Spinal cord (tissue), 9 donors: ENCODE measurements at regions not wholly inside any gene's neighbourhood (a gene's known extent, or its start where the extent isn't known, plus 50 kb on each side); places are given as distances from the start of the nearest gene placed in this dataset.

Experiments used
- DNase-seq, 6 donors: peaks; one replicate each; pipeline versions ENCODE4 v3.0.0 to v3.0.0-alpha.2; 2013 to 2015; ENCODE audit warnings: low spot score in 6 of 6, low read depth in 4 of 6
- H3K27ac ChIP-seq: one replicate; pipeline ENCODE4 v1.5.1; 2013; ENCODE audit warnings: low read depth, low read length, control low read depth
- H3K27me3 ChIP-seq: one replicate; pipeline ENCODE4 v1.6.1; 2013; ENCODE audit warnings: low read length; ENCODE audit not compliant: control insufficient read depth, insufficient read depth
- H3K36me3 ChIP-seq: one replicate; pipeline ENCODE4 v1.6.1; 2013; ENCODE audit warnings: low read length; ENCODE audit not compliant: control insufficient read depth, insufficient read depth
- H3K4me1 ChIP-seq: one replicate; pipeline ENCODE4 v1.6.1; 2013; ENCODE audit warnings: low read length; ENCODE audit not compliant: control insufficient read depth, insufficient read depth
- H3K4me3 ChIP-seq: one replicate; pipeline ENCODE4 v1.5.1; 2013; ENCODE audit warnings: low read depth, low read length, control low read depth
- H3K9me3 ChIP-seq: one replicate; pipeline ENCODE4 v1.6.1; 2013; ENCODE audit warnings: low read length; ENCODE audit not compliant: control insufficient read depth, insufficient read depth
- WGBS: methylation state at CpG from one replicate; pipeline ENCODE4 v1.1.5; 2013; ENCODE audit warnings: missing lambda C conversion rate; ENCODE audit not compliant: insufficient coverage; 5-methylcytosine and 5-hydroxymethylcytosine counted together
- donor health status: healthy.

DNA sequence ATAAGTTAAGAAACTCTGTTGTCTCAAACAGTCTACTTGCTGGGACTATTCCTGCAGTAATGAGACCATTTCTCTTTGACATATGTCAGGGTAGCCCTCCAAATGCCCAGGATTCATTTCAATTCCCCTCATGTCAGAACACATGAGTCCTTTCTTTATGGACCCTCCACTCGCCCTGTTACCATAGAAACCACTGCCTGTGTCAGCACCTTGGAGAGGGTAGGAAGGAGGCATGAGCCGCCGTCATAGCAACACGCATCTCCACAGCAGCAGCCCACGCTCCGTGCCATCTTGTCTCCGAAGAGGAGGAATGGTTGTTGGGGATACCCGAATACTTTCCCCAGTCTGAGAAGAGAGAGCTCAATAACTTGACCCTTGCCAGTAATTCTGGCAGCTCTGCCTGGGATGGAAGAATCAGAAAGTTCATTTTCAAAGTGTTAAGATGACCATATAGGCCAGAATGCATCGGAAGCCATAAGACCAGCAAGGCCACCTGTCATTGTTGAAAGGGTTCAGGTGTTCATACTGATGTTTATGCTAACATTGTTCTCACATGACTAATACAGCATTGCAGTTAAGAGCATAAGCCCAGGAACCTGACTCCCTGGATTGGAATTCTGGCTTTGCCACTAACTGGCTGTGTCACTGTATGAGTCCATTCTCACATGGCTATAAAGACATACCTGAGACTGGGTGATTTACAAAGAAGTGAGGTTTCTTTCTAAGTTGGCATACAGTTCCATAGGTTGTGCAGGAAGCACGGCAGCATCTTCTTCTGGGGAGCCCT, 141.3 kb downstream of the ABCC12 start:
- Histone ChIP-seq H3K27ac (no peak overlapping the region), H3K4me1 (peaks cover 14% of the 10 kb centered on the region), H3K27me3 (no peaks in the 10 kb centered on the region), H3K9me3 (no peaks in the 10 kb centered on the region), H3K36me3 (no peaks in the 10 kb centered on the region), H3K4me3 (no peak overlapping the region)
- DNase-seq = peak in 5 of 6 donors; percentile 48 to 93 (median 67)
- WGBS = 33% methylated on average over 7 of the region's 10 CpGs

DNA sequence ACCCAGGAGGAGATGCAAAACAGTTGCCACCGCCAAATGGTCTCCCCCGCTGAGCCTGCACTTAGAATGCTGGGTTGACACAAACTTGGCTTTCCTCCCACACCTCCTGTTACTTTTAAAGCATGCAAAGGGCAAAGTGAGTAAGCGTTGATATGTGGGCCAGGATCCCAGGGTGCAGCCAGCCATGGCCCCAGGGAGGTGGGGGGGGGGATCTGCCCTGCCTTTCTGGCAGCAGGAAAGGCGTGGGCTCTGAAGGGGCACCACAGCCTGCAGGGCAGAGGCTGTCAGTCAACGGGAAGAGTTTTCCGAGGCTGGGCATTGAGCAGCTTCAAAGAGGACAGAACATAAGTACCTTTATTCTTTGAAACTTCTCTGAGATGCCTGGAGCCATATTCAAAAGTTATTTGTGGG, 142.3 kb downstream of the ABCC12 start:
- peak in 5 of 6 donors; percentile 26 to 96 (median 36) for DNase-seq
- no peak overlapping the region for H3K4me3 ChIP-seq
- no peaks in the 10 kb centered on the region for H3K27me3 ChIP-seq
- no peaks in the 10 kb centered on the region for H3K9me3 ChIP-seq
- H3K36me3 ChIP-seq = no peaks in the 10 kb centered on the region
- WGBS = 19% methylated on average over 4 of the region's 6 CpGs
- H3K27ac ChIP-seq = no peak overlapping the region
- peaks cover 14% of the 10 kb centered on the region for H3K4me1 ChIP-seq

DNA sequence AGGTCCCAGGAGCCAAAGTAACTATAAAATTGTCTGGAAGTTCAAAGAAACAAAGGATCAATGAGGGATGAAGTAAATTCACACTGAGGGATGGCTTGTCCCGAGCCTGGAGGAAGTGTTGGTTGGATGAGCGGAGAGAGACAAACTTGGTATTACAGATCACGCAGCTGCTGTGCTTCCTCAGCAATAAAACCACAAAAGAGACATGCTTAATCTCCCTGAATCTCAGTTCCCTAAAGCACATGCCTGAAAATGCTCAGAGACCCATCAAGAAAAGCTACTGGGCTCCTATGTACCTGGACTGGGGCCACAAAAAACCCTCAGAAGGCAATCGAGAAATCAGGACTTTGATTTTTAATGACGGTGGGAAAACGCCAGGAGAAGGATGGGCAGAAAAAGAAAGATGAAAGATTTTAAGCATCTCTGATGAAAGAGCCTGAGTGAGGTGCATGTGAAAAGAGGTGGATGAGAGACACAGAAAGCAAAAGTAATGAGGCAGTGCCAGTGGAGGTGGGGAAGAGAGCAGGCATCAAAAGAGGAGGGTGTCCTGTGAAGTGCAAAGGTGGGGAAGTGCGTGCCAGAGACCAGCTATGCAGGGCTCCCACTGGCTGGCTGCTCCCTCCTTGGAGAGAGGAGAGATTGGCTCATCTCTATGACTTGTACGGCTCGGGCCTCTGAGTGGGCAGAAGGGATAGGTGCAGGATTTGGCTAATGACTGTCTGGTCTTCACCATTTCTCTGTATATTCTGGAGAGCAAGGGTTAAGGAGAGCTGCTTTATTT, 143.7 kb downstream of the ABCC12 start:
- DNase-seq = peak in 2 of 6 donors; percentile 17 to 68
- Histone ChIP-seq H3K27me3 (no peaks in the 10 kb centered on the region), H3K4me1 (peaks cover 14% of the 10 kb centered on the region), H3K4me3 (no peak overlapping the region), H3K9me3 (no peaks in the 10 kb centered on the region), H3K36me3 (no peaks in the 10 kb centered on the region), H3K27ac (no peak overlapping the region)
- 48% methylated on average over 7 of the region's 9 CpGs for WGBS

DNA sequence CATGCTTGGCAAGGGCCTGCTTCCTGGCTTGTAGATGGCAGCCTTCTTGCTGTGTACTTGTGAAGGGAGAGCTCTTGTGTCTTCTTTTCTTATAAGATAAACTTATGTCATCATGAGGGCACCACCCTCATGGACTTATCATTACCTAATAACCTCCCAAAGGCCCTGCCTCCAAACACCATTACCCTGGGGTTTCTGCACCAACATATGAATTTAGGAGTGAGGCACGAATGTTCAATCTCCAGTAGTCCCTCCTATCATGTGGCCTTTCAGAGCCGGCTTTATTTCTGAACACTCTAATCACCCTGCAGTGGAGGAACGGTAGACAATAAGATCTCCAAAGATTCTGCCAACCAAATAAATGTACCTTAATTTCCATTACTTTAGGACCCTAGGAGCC, 144.3 kb downstream of the ABCC12 start:
- 18% methylated on average over 3 of the region's 3 CpGs for WGBS

DNA sequence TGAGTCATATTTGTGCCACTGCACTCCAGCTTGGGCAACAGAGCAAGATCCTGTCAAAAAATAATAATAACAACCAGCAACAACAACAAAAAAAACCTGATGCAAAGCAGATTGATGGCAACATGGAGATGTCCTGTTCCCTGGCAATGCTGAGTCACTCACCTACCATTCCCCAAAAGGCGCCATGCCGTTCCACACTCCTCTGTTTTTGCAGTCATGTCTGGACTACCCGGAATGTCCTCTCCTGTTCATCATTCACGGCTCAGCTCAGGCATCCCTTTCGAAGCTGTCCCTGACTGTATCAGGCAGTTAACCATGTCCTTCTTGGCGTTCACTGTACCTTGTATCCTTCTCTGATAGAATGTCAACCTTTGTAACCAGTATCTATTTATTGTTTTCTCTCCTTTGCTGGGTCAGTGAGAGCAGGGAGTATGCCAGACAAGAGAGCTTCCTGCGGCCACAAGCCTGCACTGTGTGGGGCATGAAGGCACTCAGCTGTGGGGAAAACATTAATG, 147.7 kb downstream of the ABCC12 start:
- WGBS = 75% methylated on average over 5 of the region's 7 CpGs
- Histone ChIP-seq H3K27me3 (no peaks in the 10 kb centered on the region), H3K9me3 (no peaks in the 10 kb centered on the region), H3K36me3 (no peaks in the 10 kb centered on the region), H3K4me1 (no peaks in the 10 kb centered on the region), H3K27ac (no peak overlapping the region), H3K4me3 (no peak overlapping the region)
- DNase-seq = no peak

More for the DNA sequence above, 144.3 kb downstream of the ABCC12 start:
- DNase-seq = no peak
- H3K4me1 ChIP-seq = peaks cover 14% of the 10 kb centered on the region
- H3K9me3 ChIP-seq = no peaks in the 10 kb centered on the region
- no peaks in the 10 kb centered on the region for H3K27me3 ChIP-seq
- no peaks in the 10 kb centered on the region for H3K36me3 ChIP-seq
- no peak overlapping the region for H3K27ac ChIP-seq
- H3K4me3 ChIP-seq = no peak overlapping the region

DNA sequence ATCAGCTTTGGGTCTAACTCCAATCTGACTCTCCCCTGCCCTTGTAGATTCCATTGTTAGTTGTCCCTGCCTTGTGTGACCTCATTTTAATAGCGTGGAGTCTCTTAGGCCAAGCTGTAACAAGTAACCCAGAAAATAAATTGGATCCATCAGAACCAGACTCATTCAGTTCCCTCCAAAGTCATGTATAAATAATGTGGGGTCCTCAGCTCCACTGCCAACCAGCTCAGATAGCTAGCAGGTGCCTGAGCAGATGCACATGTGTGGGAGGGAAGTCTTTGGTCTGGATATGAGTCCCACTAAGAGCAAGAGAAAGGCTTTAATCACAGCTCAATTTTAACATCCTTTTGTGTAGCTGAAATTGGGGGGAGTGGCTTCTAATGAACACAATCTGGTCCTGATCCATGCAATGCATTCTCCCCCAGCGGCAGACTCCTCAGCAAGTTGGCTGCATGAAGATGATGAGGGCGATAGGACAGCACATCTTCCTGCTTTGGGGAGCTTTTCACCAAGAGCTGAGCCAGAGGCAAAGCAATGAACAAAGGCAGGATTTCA, 151.6 kb downstream of the ABCC12 start:
- no peaks in the 10 kb centered on the region for H3K4me1 ChIP-seq
- WGBS = 42% methylated on average over 2 of the region's 3 CpGs
- no peak overlapping the region for H3K27ac ChIP-seq
- no peaks in the 10 kb centered on the region for H3K27me3 ChIP-seq
- H3K4me3 ChIP-seq = no peak overlapping the region
- H3K9me3 ChIP-seq = no peaks in the 10 kb centered on the region
- no peaks in the 10 kb centered on the region for H3K36me3 ChIP-seq
- peak in 2 of 6 donors; percentile 66 to 68 for DNase-seq

DNA sequence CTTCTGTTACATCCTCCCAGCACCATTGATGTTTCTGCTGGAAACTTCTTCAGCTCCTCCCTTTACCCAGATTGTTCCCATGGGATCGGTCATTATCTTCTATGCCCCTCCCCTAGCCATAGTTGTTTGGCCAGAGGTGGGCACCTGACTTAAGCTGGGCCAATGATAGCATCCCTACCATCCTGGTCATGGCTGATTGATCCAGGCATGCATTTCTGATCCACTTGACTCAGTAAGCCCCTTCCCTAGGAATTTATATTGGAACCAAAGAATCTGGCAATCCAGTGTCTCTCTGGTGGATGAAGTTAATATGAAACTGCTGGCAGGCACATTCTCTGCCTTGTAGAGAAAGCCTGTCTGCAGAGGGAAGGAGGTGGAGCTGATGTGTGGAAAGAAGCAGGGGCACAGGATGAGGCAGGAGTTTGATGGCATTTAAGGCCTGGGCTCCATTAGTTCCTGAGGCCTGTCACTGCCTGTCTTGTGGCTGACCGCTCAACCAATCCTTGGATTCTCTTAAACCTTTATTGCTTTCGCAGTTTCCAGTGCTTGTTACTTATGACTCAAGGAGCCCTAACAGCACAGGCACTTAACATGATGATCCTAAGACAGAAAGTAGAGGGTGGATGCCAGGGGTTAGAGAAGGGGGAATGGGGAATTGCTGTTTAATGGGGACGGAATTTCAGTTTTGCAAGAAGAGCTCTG, 152.4 kb downstream of the ABCC12 start:
- H3K9me3 ChIP-seq = no peaks in the 10 kb centered on the region
- no peaks in the 10 kb centered on the region for H3K4me1 ChIP-seq
- WGBS = 87% methylated on average over 3 of the region's 4 CpGs
- H3K27me3 ChIP-seq = no peaks in the 10 kb centered on the region
- no peaks in the 10 kb centered on the region for H3K36me3 ChIP-seq
- peak in 1 of 6 donors; percentile 47 for DNase-seq
- H3K27ac ChIP-seq = no peak overlapping the region
- H3K4me3 ChIP-seq = no peak overlapping the region

DNA sequence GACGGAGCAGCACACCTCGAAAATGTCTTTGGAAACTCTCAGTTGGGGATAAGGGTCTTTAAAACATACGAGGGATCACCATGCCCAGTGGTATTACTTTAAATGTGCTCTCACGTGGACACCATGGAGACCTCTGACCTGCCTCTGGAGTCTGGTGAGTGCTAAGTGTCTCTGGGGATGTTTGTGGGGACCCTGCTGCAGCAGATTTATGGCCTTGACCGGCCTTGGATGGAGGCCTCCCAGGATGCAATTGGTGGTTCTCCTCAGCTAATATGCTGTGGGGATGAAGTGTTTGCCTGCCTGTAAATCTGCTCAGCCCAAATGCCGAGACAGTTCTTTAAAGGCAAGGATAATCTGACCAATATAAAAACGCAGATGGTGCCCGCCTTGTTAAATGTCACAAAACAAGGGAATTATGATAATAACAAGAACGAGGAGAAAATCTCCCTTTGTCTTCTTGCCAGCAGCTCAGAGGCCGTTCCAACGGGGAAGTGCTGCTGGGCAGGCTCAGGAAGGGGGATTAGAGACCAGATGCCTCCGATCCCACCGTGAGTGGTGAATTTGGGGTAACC, 154.4 kb downstream of the ABCC12 start:
- DNase-seq = peak in 1 of 6 donors; percentile 74
- Histone ChIP-seq H3K4me1 (no peaks in the 10 kb centered on the region), H3K27ac (no peak overlapping the region), H3K36me3 (no peaks in the 10 kb centered on the region), H3K4me3 (no peak overlapping the region), H3K27me3 (no peaks in the 10 kb centered on the region), H3K9me3 (no peaks in the 10 kb centered on the region)
- 73% methylated on average over 13 of the region's 13 CpGs for WGBS

DNA sequence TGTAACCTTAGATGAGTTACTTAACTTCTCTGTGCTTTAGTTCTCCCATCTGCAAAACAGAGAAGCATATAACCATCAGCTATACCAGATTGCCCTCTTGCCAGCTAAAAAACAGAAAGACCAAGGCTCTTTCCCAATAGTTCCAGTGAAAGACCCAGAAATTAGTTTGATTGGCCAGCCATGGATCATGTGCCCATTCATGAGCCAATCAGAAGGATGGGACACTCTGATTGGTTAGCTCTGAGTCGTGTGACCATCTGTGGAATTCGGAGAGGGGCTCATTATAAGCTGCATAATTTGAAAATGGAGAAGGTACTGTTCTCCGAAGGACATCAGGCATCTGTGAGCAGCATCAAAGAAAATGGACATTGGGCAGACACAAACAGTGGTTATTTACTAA, 155.2 kb downstream of the ABCC12 start:
- H3K4me1 ChIP-seq = no peaks in the 10 kb centered on the region
- no peaks in the 10 kb centered on the region for H3K9me3 ChIP-seq
- H3K27ac ChIP-seq = no peak overlapping the region
- no peaks in the 10 kb centered on the region for H3K27me3 ChIP-seq
- H3K36me3 ChIP-seq = no peaks in the 10 kb centered on the region
- WGBS = 100% methylated on average over 3 of the region's 3 CpGs
- DNase-seq = no peak
- H3K4me3 ChIP-seq = no peak overlapping the region
